HG02938 (cell line): ENCODE measurements at regions not wholly inside any gene's neighbourhood (a gene's known extent, or its start where the extent isn't known, plus 50 kb on each side); places are given as distances from the start of the nearest gene placed in this dataset.
"Not testable (repeated sequence)": the region's sequence is repeated elsewhere in the genome, so short reads cannot be mapped to it uniquely, and the experiment has no call there.

Experiments
- ATAC-seq: cut with Tn5 transposase; IDR thresholded peaks from one replicate; pipeline ENCODE4 v1.9.1; 2021; ENCODE audit warnings: mild to moderate bottlenecking, moderate library complexity; ENCODE audit not compliant: unreplicated experiment

DNA sequence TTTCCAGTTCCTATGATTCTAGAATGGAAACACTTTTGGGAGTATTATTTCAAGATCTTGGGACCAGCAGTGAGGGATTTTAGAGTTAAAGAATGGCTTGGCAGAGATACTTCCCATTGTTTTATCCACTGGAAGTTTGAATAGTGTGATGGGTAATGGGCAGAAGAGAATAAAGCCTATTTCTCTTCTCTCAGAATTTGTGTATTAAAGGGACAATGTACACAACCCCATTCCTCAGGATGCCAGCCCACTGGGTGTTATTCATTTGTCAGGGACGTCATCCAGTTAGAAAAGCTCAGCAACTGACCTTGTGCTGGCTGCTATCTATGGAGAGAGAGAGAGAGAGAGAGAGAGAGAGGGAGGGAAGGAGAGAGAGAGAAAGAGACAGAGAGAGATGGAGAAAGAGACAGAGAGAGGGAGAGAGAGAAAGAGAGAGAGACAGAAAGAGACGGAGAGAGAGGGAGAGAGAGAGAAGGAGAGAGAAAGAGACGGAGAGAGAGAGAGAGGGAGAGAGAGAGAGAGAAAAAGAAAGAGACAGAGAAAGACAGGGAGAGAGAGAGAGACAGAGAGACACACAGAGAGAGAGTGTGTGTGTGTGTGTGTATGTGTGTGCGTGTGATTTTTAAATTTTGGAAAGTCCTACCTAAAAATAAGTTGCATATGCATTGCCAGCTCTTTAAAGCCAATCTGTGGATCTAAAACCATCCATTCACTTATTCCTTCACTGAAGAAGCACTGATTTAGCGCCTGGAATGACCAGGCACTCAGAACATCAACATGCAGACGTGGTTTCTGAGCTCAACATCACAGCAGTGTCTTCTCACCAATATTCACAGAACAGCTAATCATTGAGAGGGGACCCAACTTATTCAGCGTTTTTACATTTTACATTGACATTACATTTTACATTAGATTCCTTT lies 388.8 kb downstream of the THBS2 start:
- no peak for ATAC-seq

DNA sequence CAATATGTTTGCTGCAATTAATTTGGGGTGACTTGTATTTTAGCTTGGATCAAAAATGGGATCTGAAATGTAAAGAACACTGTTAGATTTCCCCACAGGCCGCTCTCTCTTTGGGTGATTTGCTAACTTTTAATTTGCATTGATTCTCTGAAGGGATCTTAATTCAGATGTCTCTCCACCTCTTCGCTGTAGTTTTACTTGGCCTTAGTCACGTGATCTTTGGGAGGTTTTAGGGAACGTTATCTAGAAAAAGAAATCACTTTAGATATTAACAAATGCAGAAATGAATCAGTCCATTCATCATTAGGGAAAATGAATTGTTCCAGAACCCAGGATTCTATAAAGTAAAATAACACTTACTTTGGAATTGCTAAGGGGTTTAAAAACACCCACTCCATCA lies 390.2 kb downstream of the THBS2 start:
- no peak for ATAC-seq

DNA sequence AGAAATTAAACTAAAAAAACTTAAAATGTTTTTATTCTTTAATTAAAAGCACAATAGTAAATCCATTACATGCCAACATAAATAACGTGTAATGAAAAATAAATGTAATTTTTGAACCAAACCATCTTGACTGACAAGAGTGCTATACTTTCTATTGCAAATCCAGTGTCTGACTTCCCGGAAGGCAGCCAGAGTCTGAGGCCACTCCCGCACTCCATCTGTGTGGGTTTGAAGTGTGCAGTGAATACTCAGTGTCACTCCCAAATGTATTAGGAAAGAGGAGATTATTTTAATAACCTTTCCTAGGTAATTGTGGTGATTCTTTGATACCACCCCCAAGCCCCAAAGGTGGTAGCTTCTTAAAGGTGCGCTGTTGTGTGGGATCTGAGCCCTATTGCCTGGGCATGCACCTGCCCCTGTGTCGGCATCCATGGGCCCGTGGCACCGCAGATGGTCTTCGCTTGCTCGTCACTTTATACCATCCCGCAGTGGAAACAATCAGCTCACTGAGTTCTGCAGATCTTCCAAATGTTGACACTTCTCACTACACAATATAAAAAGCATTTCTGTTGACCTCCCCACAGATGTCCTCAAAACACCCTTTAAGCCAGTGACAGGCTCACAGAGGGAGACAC lies 391.2 kb downstream of the THBS2 start:
- ATAC-seq, result no peak

DNA sequence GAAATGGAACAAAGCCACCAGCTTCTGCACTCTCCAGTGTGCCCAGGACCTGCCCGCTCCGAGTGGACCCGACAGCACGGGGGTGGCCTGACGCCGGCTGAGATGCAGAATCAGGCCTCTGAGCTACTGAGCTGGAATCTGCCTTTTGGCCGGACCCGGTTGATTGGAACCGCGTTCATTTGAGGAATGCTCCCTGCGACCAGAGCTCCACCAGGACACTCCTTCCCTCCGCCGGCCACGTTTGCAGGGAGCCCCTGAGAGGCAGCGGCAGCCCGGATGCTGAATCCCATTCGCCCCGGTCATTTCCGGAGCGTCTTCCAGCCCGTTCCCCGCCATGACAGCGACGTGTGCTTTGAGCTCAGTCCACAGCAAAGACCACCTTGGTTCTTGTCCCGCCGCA lies 392.7 kb downstream of the THBS2 start:
- no peak for ATAC-seq

GRCh38 chr6:168860341-168860740 lies 393.3 kb downstream of the THBS2 start:
- ATAC-seq, result no peak

DNA sequence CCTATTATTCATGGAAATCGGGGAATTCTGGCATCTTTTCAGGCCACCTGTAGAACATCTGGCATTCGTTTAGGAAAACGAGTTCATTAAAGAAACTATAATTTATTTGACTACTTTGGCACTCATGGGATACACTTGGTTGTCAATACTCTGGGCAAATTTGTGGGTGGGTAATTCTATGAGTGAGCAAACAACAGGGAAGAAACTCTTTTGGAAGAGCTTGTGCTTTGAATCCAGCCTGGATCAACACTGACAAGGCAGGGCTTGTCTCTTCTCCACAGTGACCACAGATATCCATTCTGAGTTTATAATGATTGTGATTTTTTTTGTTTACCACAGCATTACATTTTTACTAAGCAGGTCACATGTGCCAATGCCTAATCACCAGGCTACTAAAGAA lies 394.7 kb downstream of the THBS2 start:
- ATAC-seq, result no peak

DNA sequence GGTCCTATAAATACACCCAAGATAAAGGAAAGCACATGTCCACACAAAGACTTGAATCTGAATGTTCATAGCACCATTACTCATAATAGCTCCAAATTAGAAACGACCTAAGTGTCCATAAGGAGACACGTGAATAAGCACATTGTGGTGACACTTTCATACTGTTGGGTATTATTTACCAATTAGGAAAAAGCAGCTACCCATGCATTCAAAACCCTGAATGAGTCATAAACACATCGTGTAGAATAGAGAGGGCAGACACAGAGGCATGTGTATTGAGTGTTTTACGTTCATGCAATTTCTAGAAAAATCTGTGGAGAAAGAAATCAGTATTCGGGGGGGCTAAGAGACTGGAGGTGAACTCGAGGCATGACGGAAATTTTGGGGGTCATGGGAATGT lies 396.7 kb downstream of the THBS2 start:
- ATAC-seq, result no peak

DNA sequence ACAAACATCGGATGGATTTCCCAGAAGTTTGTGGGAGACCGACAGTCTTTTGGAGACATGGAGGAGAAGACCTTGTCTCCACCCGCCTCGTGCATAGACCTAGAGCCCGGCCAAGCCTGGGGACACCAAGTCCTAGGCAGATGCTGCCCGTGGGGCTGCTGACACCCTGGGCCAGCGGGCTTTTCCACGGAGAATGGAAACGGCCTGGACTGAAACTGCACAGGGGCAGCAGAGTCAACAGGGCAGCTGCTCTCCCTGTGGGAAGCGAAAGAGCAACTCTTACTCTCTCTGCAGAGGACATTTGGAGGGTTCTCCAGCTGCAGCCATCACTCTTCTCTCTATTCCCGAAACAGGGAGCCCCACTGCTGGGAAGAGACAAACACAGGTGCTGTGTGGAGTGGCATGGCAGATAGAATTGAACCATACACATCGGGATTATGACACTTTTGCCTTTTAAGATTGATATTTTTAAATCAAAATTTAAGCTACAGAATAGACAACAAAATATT lies 401.2 kb downstream of the THBS2 start:
- ATAC-seq, result no peak

- no peak for ATAC-seq
These were observed 401.9 kb downstream of the THBS2 start for GRCh38 chr6:168851460-168852375.

DNA sequence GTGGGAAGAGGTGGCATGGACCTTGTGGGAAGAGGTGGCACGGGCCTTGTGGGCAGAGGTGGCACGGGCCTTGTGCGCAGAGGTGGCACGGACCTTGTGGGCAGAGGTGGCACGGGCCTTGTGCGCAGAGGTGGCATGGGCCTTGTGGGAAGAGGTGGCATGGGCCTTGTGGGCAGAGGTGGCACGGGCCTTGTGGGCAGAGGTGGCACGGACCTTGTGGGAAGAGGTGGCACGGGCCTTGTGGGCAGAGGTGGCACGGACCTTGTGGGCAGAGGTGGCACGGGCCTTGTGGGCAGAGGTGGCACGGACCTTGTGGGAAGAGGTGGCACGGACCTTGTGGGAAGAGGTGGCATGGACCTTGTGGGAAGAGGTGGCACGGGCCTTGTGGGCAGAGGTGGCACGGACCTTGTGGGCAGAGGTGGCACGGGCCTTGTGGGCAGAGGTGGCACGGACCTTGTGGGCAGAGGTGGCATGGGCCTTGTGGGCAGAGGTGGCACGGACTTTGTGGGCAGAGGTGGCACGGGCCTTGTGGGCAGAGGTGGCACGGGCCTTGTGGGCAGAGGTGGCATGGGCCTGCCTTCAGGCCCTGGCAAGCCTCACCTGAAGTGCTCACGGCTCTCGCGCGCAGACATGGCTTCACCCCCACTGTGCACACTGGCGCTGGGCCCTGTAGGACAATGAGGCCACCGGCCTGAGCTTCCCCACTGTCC lies 403.5 kb downstream of the THBS2 start:
- ATAC-seq, result not testable (repeated sequence)

DNA sequence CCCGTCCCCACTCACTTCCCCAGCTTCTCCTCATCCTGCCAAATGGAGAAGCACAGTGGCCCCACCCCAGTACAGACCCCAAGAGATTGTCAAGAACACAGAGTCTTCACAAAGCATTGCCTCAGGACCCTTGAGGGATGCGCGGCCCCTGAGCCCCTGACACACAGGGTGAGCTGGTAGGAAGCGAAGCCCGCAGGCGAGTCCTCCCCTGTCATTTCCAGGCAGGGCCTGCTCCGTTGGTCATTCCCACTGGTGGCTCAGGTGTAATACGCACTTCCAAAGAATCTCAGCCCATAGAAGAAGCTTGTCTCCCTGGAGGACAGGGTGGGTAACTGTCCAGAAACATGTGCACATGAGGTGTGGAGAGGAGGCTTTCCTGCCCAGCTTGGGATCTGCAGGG lies 404.2 kb downstream of the THBS2 start:
- no peak for ATAC-seq

- ATAC-seq, result no peak
These were observed 404.8 kb downstream of the THBS2 start for GRCh38 chr6:168848797-168849196.

DNA sequence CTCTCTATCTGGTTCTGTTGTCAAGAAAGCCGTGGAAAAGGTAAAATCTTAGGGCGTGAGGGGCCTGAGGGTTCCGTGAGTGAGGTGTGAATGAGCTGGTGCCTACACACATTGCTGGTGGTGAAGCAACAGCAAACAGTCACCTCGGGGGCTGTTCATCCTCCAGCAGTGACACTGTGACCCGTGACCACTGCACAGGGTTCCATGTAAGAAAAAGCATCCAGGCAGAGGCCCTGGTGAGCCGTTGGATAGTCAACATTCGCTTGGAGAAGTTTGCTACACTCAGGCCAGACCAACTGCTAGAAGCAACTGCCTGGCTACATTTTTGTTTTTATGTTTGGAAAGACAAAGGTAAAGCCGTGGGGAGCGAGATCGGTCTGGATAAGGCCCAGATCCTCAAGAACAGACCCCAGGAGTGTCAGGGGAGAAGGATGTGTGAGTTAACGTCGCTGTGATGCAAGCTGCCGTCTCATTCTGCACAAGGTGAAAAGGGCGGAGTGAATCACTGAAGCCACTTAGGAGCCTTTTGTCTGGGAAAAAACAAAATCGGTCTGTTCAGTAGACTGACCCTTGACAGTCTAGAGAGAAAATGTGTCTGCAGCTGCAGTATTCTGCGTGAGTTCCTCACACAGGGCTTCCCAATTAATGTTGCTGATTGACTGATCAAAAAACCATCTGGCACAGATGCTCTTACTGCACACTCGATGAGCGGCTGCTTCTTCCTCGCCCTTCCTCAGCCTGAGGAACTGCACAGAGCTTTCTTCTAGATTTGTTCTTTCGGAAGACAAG lies 404.0 kb downstream of the SMOC2 start:
- no peak for ATAC-seq

DNA sequence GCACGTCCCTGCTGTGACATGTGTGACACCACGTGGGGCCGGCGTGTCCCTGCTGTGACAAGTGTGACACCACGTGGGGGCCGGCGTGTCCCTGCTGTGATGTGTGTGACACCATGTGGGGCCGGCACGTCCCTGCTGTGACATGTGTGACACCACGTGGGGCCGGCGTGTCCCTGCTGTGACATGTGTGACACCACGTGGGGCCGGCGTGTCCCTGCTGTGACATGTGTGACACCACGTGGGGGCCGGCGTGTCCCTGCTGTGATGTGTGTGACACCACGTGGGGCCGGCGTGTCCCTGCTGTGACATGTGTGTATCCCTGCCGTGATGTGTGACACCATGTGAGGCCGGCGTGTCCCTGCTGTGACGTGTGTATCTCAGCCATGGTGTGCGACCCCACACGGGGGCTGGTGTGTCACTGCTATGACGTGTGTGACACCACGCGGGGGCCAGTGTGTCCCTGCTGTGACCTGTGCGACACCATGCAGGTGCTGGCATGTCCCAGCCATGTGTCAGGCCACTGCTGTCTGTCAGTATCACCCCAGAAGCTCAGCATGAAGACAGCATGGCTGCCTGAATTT lies 401.7 kb downstream of the SMOC2 start:
- ATAC-seq, result not testable (repeated sequence)

DNA sequence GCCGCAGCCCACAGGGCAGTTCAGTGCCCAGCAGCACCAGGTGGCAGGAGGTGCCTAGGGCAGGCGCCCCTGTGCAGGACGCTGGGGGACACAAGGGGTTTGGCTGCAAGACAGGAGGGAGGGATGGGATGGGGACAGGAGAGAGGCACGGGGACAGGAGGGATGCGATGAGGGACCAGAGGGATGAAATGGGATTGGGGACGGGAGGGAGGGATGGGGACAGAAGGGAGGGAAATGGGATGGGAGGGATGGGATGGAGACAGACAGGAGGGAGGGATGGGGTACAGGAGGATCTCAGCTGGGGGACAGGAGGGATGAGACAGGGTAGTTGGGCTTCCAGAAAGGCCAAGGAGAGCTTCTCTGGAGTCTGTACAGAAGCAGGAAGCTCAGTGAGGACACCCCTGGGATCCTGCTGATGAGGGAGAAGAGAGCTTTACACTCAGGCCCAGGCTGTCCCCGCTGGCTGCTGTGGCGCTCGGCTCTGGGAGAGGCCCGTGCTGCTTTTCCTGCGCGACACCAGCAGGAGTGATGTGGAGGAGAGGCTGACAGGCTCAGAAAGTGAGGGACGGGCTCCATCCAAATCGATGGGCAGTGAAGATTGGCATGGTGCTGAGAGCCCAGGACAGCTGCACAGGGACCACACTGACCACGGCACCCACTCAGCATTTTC lies 400.8 kb downstream of the SMOC2 start:
- ATAC-seq, result no peak

DNA sequence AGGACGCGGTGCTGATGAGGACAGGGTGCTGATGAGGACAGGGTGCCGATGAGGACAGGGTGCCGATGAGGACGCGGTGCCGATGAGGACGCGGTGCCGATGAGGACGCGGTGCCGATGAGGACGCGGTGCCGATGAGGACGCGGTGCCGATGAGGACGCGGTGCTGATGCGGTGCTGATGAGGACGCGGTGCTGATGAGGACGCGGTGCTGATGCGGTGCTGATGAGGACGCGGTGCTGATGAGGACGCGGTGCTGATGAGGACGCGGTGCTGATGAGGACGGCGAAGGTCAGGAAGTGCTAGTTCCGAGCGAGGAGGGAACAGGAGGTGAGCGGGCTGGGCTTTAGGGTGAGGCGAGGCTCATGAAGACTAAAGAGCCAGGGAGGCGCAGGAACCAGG lies 399.9 kb downstream of the SMOC2 start:
- not testable (repeated sequence) for ATAC-seq

GRCh38 chr6:168840299-168840698 lies 399.3 kb downstream of the SMOC2 start:
- not testable (repeated sequence) for ATAC-seq

- ATAC-seq, result no peak
These were observed 397.0 kb downstream of the SMOC2 start for GRCh38 chr6:168838037-168838399.
